T-helper 17 cell (primary cell): ENCODE measurements at regions not wholly inside any gene's neighbourhood (a gene's known extent, or its start where the extent isn't known, plus 50 kb on each side); places are given as distances from the start of the nearest gene placed in this dataset.

Source experiments
- ATAC-seq: fragments of 150-1000 bp; cut with Tn5 transposase; 2 replicates; pipeline ENCODE4 v1.10.0; 2021; ENCODE audit warnings: mild to moderate bottlenecking, moderate library complexity
- DNase-seq, 3 donors: peaks; one replicate each; pipeline versions ENCODE4 v3.0.0 to v3.0.0-alpha.2; 2020 to 2021
- H3K9me3 ChIP-seq: one replicate; pipeline ENCODE4 v1.7.0; 2013; ENCODE audit warnings: low read length, mild to moderate bottlenecking; ENCODE audit not compliant: control insufficient read depth, poor library complexity, severe bottlenecking
- H3K27ac Mint-ChIP-seq: one replicate; pipeline ENCODE4 v1.8.0; 2022; ENCODE audit warnings: mild to moderate bottlenecking, moderate library complexity, mixed read lengths
- H3K27me3 Mint-ChIP-seq: one replicate; pipeline ENCODE4 v1.8.0; 2022; ENCODE audit warnings: mixed read lengths
- H3K36me3 Mint-ChIP-seq: one replicate; pipeline ENCODE4 v1.8.0; 2022; ENCODE audit warnings: low read depth, mixed read lengths
- H3K4me1 Mint-ChIP-seq: one replicate; pipeline ENCODE4 v1.8.0; 2022; ENCODE audit warnings: mild to moderate bottlenecking, mixed read lengths
- H3K4me3 Mint-ChIP-seq: one replicate; pipeline ENCODE4 v1.8.0; 2022; ENCODE audit warnings: mild to moderate bottlenecking, moderate library complexity, mixed read lengths

- H3K27ac Mint-ChIP-seq: no peak overlapping the region
- no peak overlapping the region for H3K4me3 Mint-ChIP-seq
- ATAC-seq: no peak
- no peaks in the 10 kb centered on the region for H3K36me3 Mint-ChIP-seq
- no peaks in the 10 kb centered on the region for H3K9me3 ChIP-seq
- H3K27me3 Mint-ChIP-seq: peaks cover 4% of the 10 kb centered on the region
- DNase-seq: no peak
- peaks cover 6% of the 10 kb centered on the region for H3K4me1 Mint-ChIP-seq
Observed at GRCh38 chr10:78954689-78955088, 114.1 kb upstream of the ZMIZ1 start.

GRCh38 chr10:78955206-78955605 is 113.6 kb upstream of the ZMIZ1 start:
- no peak for ATAC-seq
- Mint-ChIP-seq H3K27ac (no peak overlapping the region), H3K4me1 (peaks cover 8% of the 10 kb centered on the region), H3K4me3 (no peak overlapping the region), H3K36me3 (no peaks in the 10 kb centered on the region), H3K27me3 (peaks cover 4% of the 10 kb centered on the region)
- DNase-seq: no peak
- H3K9me3 ChIP-seq: no peaks in the 10 kb centered on the region

GRCh38 chr10:78956391-78956790 is 112.4 kb upstream of the ZMIZ1 start:
- DNase-seq (no peak), ATAC-seq (no peak)
- Mint-ChIP-seq H3K4me1 (peaks cover 9% of the 10 kb centered on the region), H3K36me3 (no peaks in the 10 kb centered on the region), H3K27ac (peak overlapping the region; percentile 41), H3K27me3 (peaks cover 4% of the 10 kb centered on the region), H3K4me3 (no peak overlapping the region)
- H3K9me3 ChIP-seq: no peaks in the 10 kb centered on the region

GRCh38 chr10:78957471-78958039 is 111.2 kb upstream of the ZMIZ1 start:
- ATAC-seq: no peak
- no peaks in the 10 kb centered on the region for H3K9me3 ChIP-seq
- no peaks in the 10 kb centered on the region for H3K27me3 Mint-ChIP-seq
- H3K27ac Mint-ChIP-seq: no peak overlapping the region
- no peak overlapping the region for H3K4me3 Mint-ChIP-seq
- no peak for DNase-seq
- H3K4me1 Mint-ChIP-seq: peaks cover 13% of the 10 kb centered on the region
- no peaks in the 10 kb centered on the region for H3K36me3 Mint-ChIP-seq

GRCh38 chr10:78959217-78959923 is 109.4 kb upstream of the ZMIZ1 start:
- H3K4me1 Mint-ChIP-seq: peaks cover 13% of the 10 kb centered on the region
- ATAC-seq (no peak), DNase-seq (no peak)
- no peak overlapping the region for H3K4me3 Mint-ChIP-seq
- no peak overlapping the region for H3K27ac Mint-ChIP-seq
- no peaks in the 10 kb centered on the region for H3K27me3 Mint-ChIP-seq
- H3K9me3 ChIP-seq: no peaks in the 10 kb centered on the region
- H3K36me3 Mint-ChIP-seq: no peaks in the 10 kb centered on the region

GRCh38 chr10:78959924-78960285 is 108.9 kb upstream of the ZMIZ1 start:
- H3K36me3 Mint-ChIP-seq: no peaks in the 10 kb centered on the region
- H3K9me3 ChIP-seq: no peaks in the 10 kb centered on the region
- no peak overlapping the region for H3K27ac Mint-ChIP-seq
- no peak for DNase-seq
- H3K4me3 Mint-ChIP-seq: no peak overlapping the region
- H3K27me3 Mint-ChIP-seq: no peaks in the 10 kb centered on the region
- H3K4me1 Mint-ChIP-seq: peaks cover 12% of the 10 kb centered on the region
- ATAC-seq: no peak

- no peaks in the 10 kb centered on the region for H3K9me3 ChIP-seq
- ATAC-seq (no peak), DNase-seq (no peak)
- H3K36me3 Mint-ChIP-seq: no peaks in the 10 kb centered on the region
- no peak overlapping the region for H3K4me3 Mint-ChIP-seq
- H3K4me1 Mint-ChIP-seq: peaks cover 12% of the 10 kb centered on the region
- H3K27me3 Mint-ChIP-seq: no peaks in the 10 kb centered on the region
- H3K27ac Mint-ChIP-seq: no peak overlapping the region
Observed at GRCh38 chr10:78960316-78960800, 108.4 kb upstream of the ZMIZ1 start.

GRCh38 chr10:78961760-78962159 is 107.0 kb upstream of the ZMIZ1 start:
- no peaks in the 10 kb centered on the region for H3K9me3 ChIP-seq
- peaks cover 12% of the 10 kb centered on the region for H3K4me1 Mint-ChIP-seq
- ATAC-seq (no peak), DNase-seq (no peak)
- H3K36me3 Mint-ChIP-seq: no peaks in the 10 kb centered on the region
- H3K4me3 Mint-ChIP-seq: peak overlapping the region; percentile 52
- no peaks in the 10 kb centered on the region for H3K27me3 Mint-ChIP-seq
- no peak overlapping the region for H3K27ac Mint-ChIP-seq

- H3K36me3 Mint-ChIP-seq: no peaks in the 10 kb centered on the region
Observed at GRCh38 chr10:78963074-78964034, 105.4 kb upstream of the ZMIZ1 start.

GRCh38 chr10:78964274-78964951 is 104.4 kb upstream of the ZMIZ1 start:
- H3K9me3 ChIP-seq: no peaks in the 10 kb centered on the region
- DNase-seq: no peak
- H3K4me3 Mint-ChIP-seq: no peak overlapping the region
- no peaks in the 10 kb centered on the region for H3K36me3 Mint-ChIP-seq
- no peaks in the 10 kb centered on the region for H3K27me3 Mint-ChIP-seq
- no peak for ATAC-seq
- H3K27ac Mint-ChIP-seq: no peak overlapping the region
- peaks cover 9% of the 10 kb centered on the region for H3K4me1 Mint-ChIP-seq

More at GRCh38 chr10:78963074-78964034, 105.4 kb upstream of the ZMIZ1 start:
- ATAC-seq (no peak), DNase-seq (no peak)
- no peaks in the 10 kb centered on the region for H3K9me3 ChIP-seq
- Mint-ChIP-seq H3K4me3 (no peak overlapping the region), H3K4me1 (peaks cover 9% of the 10 kb centered on the region), H3K27me3 (no peaks in the 10 kb centered on the region), H3K27ac (no peak overlapping the region)

- no peak overlapping the region for H3K27ac Mint-ChIP-seq
- H3K4me1 Mint-ChIP-seq: peaks cover 6% of the 10 kb centered on the region
- H3K9me3 ChIP-seq: no peaks in the 10 kb centered on the region
- H3K4me3 Mint-ChIP-seq: no peak overlapping the region
- ATAC-seq: no peak
- no peaks in the 10 kb centered on the region for H3K27me3 Mint-ChIP-seq
- no peaks in the 10 kb centered on the region for H3K36me3 Mint-ChIP-seq
- no peak for DNase-seq
Observed at GRCh38 chr10:78964952-78965633, 103.7 kb upstream of the ZMIZ1 start.

- no peaks in the 10 kb centered on the region for H3K9me3 ChIP-seq
- ATAC-seq: no peak
- peaks cover 7% of the 10 kb centered on the region for H3K4me1 Mint-ChIP-seq
- no peak for DNase-seq
- H3K36me3 Mint-ChIP-seq: no peaks in the 10 kb centered on the region
- H3K4me3 Mint-ChIP-seq: no peak overlapping the region
- no peaks in the 10 kb centered on the region for H3K27me3 Mint-ChIP-seq
- no peak overlapping the region for H3K27ac Mint-ChIP-seq
Observed at GRCh38 chr10:78966182-78966787, 102.5 kb upstream of the ZMIZ1 start.
